ENCODE measurements at regions not wholly inside any gene's neighbourhood (a gene's known extent, or its start where the extent isn't known, plus 50 kb on each side); places are given as distances from the start of the nearest gene placed in this dataset.

DNA sequence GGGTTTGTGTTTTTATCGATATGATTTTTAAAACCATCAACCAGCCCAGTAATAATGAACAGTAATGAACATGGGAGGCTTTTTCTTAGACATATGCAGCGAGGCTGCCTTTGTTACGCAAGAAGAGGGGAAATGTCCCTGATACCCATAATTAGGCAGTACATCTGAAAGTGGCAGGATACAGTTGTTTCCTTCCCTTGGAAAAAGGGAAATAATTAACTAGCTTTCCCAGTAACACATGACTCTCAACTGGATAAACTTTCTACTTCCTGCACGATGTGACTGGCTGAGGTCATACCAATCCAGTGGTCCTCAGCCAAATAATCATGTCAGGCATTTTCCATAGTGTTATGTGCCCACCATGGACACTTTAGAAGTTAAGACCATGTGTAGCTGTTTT lies 431.6 kb upstream of the C9orf72 start:
- TF ChIP-seq ZNF629 (tag by site-specific recombination; IDR thresholded peaks at IDR 0.05) (no peak), ZBTB21 (tag by site-specific recombination; IDR thresholded peaks at IDR 0.05) (no peak), ZNF473 (tag by site-specific recombination; IDR thresholded peaks at IDR 0.05) (no peak), TCF7L2 (IDR thresholded peaks at IDR 0.05; ENCODE audit: borderline replicate concordance, low read depth, low read length) (no peak)
- TF ChIP-seq, protein P1, sequence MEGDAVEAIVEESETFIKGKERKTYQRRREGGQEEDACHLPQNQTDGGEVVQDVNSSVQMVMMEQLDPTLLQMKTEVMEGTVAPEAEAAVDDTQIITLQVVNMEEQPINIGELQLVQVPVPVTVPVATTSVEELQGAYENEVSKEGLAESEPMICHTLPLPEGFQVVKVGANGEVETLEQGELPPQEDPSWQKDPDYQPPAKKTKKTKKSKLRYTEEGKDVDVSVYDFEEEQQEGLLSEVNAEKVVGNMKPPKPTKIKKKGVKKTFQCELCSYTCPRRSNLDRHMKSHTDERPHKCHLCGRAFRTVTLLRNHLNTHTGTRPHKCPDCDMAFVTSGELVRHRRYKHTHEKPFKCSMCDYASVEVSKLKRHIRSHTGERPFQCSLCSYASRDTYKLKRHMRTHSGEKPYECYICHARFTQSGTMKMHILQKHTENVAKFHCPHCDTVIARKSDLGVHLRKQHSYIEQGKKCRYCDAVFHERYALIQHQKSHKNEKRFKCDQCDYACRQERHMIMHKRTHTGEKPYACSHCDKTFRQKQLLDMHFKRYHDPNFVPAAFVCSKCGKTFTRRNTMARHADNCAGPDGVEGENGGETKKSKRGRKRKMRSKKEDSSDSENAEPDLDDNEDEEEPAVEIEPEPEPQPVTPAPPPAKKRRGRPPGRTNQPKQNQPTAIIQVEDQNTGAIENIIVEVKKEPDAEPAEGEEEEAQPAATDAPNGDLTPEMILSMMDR (tag by site-specific recombination; IDR thresholded peaks at IDR 0.05), result no peak
- TF ChIP-seq, protein P2, sequence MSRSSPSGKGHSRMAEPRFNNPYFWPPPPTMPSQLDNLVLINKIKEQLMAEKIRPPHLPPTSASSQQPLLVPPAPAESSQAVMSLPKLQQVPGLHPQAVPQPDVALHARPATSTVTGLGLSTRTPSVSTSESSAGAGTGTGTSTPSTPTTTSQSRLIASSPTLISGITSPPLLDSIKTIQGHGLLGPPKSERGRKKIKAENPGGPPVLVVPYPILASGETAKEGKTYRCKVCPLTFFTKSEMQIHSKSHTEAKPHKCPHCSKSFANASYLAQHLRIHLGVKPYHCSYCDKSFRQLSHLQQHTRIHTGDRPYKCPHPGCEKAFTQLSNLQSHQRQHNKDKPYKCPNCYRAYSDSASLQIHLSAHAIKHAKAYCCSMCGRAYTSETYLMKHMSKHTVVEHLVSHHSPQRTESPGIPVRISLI (tag by site-specific recombination; IDR thresholded peaks at IDR 0.05), result no peak

Data from HEK293 (cell line).